Transverse colon (tissue), 3 donors: ENCODE measurements at regions not wholly inside any gene's neighbourhood (a gene's known extent, or its start where the extent isn't known, plus 50 kb on each side); places are given as distances from the start of the nearest gene placed in this dataset.

ENCODE experiments used
- POLR2A ChIP-seq: fragments of 450-650 bp; IDR thresholded peaks from one replicate; pipeline ENCODE4 v1.6.1; 2016; ENCODE audit warnings: antibody characterized with exemption, mild to moderate bottlenecking, moderate library complexity
- TF ChIP-seq, protein P1 (sequence below), 5 experiments: fragments of 200-600 bp in 3 of 5; fragments of 450-650 bp in 2 of 5; sonication (generic) in 3 of 5; IDR thresholded peaks; 1 replicate in 2 of 5; 2 replicates in 3 of 5; pipeline ENCODE4 v1.5.1; 2016 to 2017; ENCODE audit warnings: antibody characterized with exemption in 5 of 5, inconsistent platforms in 3 of 5, mild to moderate bottlenecking in 2 of 5, moderate library complexity in 1 of 5

- TF ChIP-seq, protein P1, sequence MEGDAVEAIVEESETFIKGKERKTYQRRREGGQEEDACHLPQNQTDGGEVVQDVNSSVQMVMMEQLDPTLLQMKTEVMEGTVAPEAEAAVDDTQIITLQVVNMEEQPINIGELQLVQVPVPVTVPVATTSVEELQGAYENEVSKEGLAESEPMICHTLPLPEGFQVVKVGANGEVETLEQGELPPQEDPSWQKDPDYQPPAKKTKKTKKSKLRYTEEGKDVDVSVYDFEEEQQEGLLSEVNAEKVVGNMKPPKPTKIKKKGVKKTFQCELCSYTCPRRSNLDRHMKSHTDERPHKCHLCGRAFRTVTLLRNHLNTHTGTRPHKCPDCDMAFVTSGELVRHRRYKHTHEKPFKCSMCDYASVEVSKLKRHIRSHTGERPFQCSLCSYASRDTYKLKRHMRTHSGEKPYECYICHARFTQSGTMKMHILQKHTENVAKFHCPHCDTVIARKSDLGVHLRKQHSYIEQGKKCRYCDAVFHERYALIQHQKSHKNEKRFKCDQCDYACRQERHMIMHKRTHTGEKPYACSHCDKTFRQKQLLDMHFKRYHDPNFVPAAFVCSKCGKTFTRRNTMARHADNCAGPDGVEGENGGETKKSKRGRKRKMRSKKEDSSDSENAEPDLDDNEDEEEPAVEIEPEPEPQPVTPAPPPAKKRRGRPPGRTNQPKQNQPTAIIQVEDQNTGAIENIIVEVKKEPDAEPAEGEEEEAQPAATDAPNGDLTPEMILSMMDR (IDR thresholded peaks at IDR 0.05) = no peak
- TF ChIP-seq POLR2A = no peak
Measured at GRCh38 chr1:199007423-199007822, 368.6 kb downstream of the PTPRC start.
